Cardiac muscle cell (in vitro differentiated cells and primary cell): ENCODE measurements at regions not wholly inside any gene's neighbourhood (a gene's known extent, or its start where the extent isn't known, plus 50 kb on each side); places are given as distances from the start of the nearest gene placed in this dataset.

Source experiments
- DNase-seq, 2 donors: peaks; one replicate each; pipeline versions ENCODE4 v3.0.0 to v3.0.0-alpha.2; 2010 to 2017; ENCODE audit warnings: low read depth in 1 of 2, low spot score in 1 of 2
- H3K27ac ChIP-seq: fragments of 200-600 bp; sonication (generic); 2 replicates; pipeline ENCODE4 v1.5.1; 2016
- H3K27me3 ChIP-seq: fragments of 200-600 bp; sonication (generic); 2 replicates; pipeline ENCODE4 v1.6.0; 2016; ENCODE audit warnings: control low read depth
- H3K36me3 ChIP-seq: fragments of 200-600 bp; sonication (generic); 2 replicates; pipeline ENCODE4 v1.5.1; 2016; ENCODE audit warnings: control low read depth
- H3K4me1 ChIP-seq: fragments of 200-600 bp; sonication (generic); 2 replicates; pipeline ENCODE4 v1.8.1; 2017; ENCODE audit warnings: low read depth, mild to moderate bottlenecking, mixed run types
- H3K4me3 ChIP-seq: fragments of 200-600 bp; sonication (generic); 2 replicates; pipeline ENCODE4 v1.5.1; 2016; ENCODE audit warnings: mild to moderate bottlenecking
- H3K9me3 ChIP-seq: fragments of 200-600 bp; sonication (generic); 2 replicates; pipeline ENCODE4 v1.5.1; 2017; ENCODE audit warnings: low read depth, mild to moderate bottlenecking, control low read depth
- CTCF ChIP-seq: IDR thresholded peaks from 2 replicates; pipeline ENCODE4 v1.5.1; 2012; ENCODE audit warnings: low read depth, mild to moderate bottlenecking, low read length

- H3K4me1 ChIP-seq: peaks cover 4% of the 10 kb centered on the region
- H3K27me3 ChIP-seq: no peaks in the 10 kb centered on the region
- DNase-seq: no peak
- no peaks in the 10 kb centered on the region for H3K9me3 ChIP-seq
- H3K36me3 ChIP-seq: no peaks in the 10 kb centered on the region
- no peak for TF ChIP-seq CTCF
- H3K27ac ChIP-seq: no peak overlapping the region
- H3K4me3 ChIP-seq: no peak overlapping the region
These were observed 249.2 kb downstream of the OPA1 start for GRCh38 chr3:193842029-193842798.

GRCh38 chr3:193842832-193843473 lies 249.9 kb downstream of the OPA1 start:
- Histone ChIP-seq H3K27ac (no peak overlapping the region), H3K27me3 (no peaks in the 10 kb centered on the region), H3K36me3 (no peaks in the 10 kb centered on the region), H3K4me3 (no peak overlapping the region), H3K9me3 (no peaks in the 10 kb centered on the region), H3K4me1 (no peaks in the 10 kb centered on the region)
- no peak for TF ChIP-seq CTCF
- no peak for DNase-seq

GRCh38 chr3:193843474-193844301 lies 250.7 kb downstream of the OPA1 start:
- no peak for DNase-seq

GRCh38 chr3:193844472-193844871 lies 251.5 kb downstream of the OPA1 start:
- TF ChIP-seq CTCF: no peak
- no peaks in the 10 kb centered on the region for H3K9me3 ChIP-seq
- no peak overlapping the region for H3K27ac ChIP-seq
- no peaks in the 10 kb centered on the region for H3K4me1 ChIP-seq
- no peak overlapping the region for H3K4me3 ChIP-seq
- H3K36me3 ChIP-seq: no peaks in the 10 kb centered on the region
- no peaks in the 10 kb centered on the region for H3K27me3 ChIP-seq
- no peak for DNase-seq

More at GRCh38 chr3:193843474-193844301, 250.7 kb downstream of the OPA1 start:
- H3K4me3 ChIP-seq: no peak overlapping the region
- no peaks in the 10 kb centered on the region for H3K4me1 ChIP-seq
- H3K9me3 ChIP-seq: no peaks in the 10 kb centered on the region
- H3K27me3 ChIP-seq: no peaks in the 10 kb centered on the region
- TF ChIP-seq CTCF: no peak
- H3K27ac ChIP-seq: no peak overlapping the region
- H3K36me3 ChIP-seq: no peaks in the 10 kb centered on the region

- no peaks in the 10 kb centered on the region for H3K27me3 ChIP-seq
- no peaks in the 10 kb centered on the region for H3K36me3 ChIP-seq
- no peak for DNase-seq
- H3K27ac ChIP-seq: no peak overlapping the region
- H3K4me1 ChIP-seq: no peaks in the 10 kb centered on the region
- H3K9me3 ChIP-seq: no peaks in the 10 kb centered on the region
- H3K4me3 ChIP-seq: no peak overlapping the region
- no peak for TF ChIP-seq CTCF
These were observed 252.1 kb downstream of the OPA1 start for GRCh38 chr3:193845144-193845543.
